CD4-positive, alpha-beta T cell treated with Interleukin-6 at 100 ng/mL for 8 hours (primary cell): ENCODE measurements at regions not wholly inside any gene's neighbourhood (a gene's known extent, or its start where the extent isn't known, plus 50 kb on each side); places are given as distances from the start of the nearest gene placed in this dataset.

Source experiments
- DNase-seq: peaks from one replicate; pipeline ENCODE4 v3.0.0-alpha.2; 2020; ENCODE audit warnings: mixed read lengths, low spot score

DNA sequence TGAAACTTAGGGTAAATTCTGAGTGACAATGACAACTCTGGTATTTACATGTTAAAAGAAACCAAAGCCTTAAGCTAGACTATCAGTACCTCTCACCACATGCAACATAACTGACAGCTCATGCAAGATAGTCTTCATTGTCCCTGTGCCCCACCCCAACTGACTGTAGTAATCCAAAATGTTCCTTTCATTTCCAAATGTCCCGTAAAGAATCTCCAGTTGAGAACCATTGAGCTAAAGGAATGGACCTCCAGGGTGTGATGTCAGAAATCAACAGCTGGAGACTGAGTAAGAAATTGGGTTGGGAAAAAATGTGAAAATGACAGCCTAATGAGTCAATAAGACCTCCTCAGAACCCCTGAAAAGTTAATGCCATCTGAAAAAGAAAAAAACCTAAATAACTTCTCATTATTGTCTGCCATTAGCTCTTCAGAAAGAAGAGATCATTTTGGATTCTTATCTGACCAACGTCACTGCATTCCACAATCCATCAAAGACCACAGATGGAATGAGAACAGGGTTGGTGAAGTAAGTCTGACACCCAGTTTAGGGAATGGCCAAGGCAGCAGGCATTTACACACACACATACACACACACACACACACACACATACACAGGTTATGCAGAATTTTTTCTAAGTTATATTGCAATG, 51.7 kb upstream of the ACVR2A start:
- no peak for DNase-seq

GRCh38 chr2:147790580-147790979, 54.2 kb upstream of the ACVR2A start:
- no peak for DNase-seq

GRCh38 chr2:147789720-147790119, 55.1 kb upstream of the ACVR2A start:
- DNase-seq: no peak

GRCh38 chr2:147789287-147789686, 55.5 kb upstream of the ACVR2A start:
- DNase-seq: no peak

DNA sequence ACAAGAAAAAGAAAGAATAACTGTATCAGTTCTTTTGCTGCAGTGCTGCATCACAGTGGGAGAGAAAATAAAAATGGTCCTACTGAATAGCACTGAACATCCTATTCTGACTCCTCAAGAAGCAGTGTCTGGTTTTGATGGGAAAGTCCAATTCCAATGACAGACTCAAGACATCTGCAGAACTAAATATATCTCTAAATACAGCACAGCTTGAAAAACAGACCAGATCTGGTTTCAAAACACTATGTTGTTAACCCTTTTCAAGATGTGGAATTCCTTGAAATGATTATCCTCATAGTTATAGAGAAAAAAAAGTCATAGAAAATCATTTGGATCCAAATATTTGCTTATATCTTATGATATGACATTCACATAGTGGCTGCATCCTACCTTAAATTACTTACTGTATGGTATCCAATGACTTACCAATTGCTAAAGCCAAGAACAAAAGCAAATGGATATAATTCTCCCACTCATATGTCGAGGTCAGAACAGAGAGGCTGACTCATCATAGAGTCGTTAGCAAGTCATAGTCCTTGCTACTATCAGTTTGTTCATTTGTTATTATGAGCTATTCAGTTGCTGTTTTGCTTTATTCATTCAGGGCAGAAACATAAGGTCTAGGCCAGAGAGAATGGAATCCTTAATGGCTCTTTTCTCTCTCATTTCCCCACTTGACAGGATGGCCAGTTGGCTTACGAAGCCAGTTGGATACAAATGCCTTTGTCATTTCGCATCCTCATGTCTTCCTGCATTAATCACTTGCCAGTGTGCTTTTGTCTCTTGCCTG, 62.5 kb upstream of the ACVR2A start:
- no peak for DNase-seq

GRCh38 chr2:147779440-147779839, 65.4 kb upstream of the ACVR2A start:
- no peak for DNase-seq

GRCh38 chr2:147777394-147777793, 67.4 kb upstream of the ACVR2A start:
- DNase-seq: no peak

DNA sequence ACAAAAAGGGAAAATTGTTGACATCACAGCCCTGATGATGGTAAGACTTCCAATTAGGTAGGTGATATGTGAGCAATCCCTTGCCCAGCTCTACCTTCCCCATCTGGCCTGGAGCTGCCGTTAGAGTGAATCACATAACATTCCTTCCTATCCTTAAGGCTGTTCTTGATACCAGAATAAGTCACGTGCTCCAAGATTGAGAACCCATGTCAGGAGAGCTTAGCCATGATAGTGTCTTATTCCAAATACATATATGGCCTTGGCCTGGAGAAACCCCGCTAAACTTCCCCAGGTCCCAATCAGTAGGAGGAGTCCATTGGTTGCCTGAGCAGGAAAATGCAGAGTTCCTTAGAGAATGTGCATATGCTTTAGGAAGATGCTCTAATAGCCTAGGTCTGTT, 70.0 kb upstream of the ACVR2A start:
- DNase-seq: no peak

DNA sequence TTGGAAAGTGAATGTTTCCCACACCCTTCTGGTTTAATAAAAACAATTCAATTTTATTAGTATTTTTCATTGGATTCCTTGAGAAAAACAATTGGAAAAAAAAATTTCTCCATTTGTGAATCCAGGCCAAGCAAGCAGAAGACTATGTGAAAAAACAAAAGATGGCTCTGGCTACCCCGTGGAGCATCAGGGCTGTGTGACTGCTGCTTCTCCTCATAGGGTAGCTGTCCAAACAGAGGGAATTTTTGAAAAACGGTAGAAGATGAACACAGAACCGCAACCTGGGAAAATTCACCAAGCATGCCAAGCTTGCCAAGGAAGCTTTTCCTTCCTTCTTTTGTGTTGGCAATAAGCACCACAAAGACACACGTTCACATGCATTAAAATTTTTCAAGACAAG, 71.3 kb upstream of the ACVR2A start:
- DNase-seq: no peak

DNA sequence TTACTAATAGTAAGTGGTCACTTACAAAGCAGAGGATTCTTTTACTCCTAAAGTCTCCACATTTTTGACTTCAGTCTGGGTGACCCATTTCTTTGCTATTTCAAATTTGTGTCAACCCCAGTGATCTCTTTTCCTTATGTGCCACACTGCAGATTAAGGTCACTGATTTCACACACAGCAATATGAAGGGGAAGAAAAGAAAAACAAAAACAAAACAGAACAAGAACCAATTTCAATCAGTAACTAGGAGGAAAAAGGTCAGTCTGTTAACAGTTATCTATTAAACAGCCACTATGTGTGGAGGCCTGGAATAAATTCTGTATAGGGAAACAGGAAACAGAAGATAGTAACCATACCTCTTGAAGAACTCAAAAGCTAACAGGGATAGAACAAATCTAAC, 72.0 kb upstream of the ACVR2A start:
- DNase-seq: no peak

DNA sequence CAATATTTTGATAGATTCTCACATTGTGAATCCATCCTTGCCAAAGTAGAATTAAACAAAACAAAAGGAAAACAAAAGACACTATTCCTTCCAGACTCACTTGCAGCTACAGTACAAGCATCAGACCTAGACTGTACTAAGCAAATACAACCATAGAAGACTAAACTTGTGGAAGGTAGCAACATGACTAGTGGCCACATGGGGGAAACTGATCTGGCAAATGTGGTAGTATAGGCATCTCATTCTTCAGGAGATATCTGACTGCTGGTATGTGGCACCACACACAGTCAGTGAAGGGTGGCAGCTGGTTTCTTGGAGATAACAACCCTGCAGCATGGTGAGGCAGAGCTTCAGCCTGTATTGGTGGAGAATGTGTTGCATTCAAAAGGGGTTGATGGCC, 81.0 kb upstream of the ACVR2A start:
- no peak for DNase-seq

DNA sequence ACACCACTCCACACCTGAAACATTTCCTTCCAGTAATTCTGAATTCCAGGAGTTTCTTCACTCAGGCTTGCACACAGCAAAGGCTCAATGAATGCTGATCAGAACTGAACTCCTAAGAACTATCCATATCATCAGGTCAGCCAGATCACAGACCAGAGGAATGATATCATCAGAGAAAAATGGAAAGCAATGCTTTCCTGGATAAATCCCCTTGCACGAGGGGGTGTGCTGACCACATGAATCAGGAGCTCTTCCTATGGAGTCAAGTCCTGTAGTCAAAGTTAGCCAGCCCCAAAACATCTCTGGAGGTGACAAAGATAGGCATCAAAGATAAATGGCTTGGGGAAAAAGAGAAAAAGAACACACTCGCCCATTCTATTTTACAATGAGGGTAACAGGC, 83.8 kb upstream of the ACVR2A start:
- DNase-seq: no peak

- DNase-seq: no peak
Measured at GRCh38 chr2:147759536-147759935, 85.3 kb upstream of the ACVR2A start.

DNA sequence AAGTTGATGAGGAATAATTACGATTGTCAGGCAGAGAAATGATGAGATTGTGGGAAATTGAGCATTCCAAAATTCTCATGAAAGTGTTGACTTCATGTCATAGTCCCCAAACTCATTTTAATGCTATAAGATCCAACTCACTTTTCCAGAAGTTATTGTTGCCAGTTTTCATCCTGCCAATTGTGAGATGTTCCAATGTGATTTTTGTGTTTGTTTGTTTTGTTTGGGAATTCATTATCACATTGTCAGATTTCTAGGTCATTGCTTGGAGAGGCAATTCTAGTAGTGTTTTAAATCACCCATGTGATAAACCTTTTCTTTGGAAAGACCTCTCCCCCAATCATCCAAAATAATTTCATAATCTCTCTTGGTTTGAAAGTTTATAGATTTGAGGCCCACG, 86.0 kb upstream of the ACVR2A start:
- DNase-seq: no peak

GRCh38 chr2:147756069-147756468, 88.8 kb upstream of the ACVR2A start:
- DNase-seq: no peak

- DNase-seq: no peak
Measured at GRCh38 chr2:147740211-147740927, 104.5 kb upstream of the ACVR2A start.

- no peak for DNase-seq
Measured at GRCh38 chr2:147739508-147739907, 105.3 kb upstream of the ACVR2A start.

DNA sequence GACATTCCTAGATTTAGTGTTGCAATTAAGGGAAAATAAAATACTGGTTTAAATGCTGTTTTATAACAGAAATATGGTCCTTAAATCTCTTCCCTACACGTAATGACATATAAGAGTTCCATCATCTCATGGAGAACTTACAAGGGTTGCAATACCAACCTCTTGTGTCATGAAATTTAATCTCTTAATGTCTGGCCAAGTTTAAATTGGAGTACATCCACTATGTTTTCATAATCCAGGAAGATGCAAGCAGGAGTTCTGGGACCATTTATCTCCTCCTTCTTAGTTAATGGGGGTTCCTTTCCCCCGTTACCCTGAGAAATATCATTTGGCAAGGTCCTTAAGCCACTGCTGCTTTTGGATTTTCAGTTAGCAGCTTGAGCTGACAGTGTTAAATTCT, 126.0 kb upstream of the ACVR2A start:
- DNase-seq: no peak

GRCh38 chr2:147716906-147717305, 127.9 kb upstream of the ACVR2A start:
- DNase-seq: no peak

- no peak for DNase-seq
Measured at GRCh38 chr2:147715807-147716206, 129.0 kb upstream of the ACVR2A start.

DNA sequence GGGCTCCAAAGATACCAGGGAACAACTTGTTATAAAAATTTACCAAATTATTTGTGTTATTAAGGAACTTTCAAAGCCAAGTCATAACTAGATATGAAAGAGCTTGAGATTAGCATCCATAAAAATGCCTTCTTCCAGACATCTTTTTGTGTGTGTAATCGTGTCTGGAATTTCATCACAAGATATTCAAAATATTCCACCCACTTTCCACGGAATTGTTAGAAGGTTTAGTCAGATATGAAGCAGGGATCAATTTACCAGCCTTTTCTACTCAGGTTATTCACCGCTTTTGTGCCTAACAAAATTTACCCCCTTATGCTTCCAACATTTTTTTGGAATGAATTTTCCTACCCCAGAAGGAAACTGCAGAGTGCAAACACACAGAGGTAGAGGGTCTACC, 130.2 kb upstream of the ACVR2A start:
- no peak for DNase-seq

DNA sequence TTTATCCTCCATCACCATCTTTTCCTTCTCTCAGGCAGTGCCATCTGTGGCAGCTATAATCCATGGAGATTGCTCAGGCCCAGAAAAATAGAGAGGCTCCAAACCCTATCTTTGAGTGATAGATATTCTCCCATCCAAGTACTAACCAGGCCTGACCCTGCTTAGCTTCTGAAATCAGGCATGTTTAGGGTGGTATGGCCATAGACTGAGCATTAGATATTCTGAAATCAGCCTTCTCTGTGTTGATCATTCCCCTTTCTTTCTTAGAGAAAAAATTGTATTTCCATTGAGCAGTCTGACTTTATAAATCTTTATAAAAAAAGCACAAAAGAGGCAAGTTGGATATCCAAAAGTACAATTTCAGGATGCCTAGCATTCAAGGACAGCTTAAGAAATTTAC, 131.5 kb upstream of the ACVR2A start:
- no peak for DNase-seq

DNA sequence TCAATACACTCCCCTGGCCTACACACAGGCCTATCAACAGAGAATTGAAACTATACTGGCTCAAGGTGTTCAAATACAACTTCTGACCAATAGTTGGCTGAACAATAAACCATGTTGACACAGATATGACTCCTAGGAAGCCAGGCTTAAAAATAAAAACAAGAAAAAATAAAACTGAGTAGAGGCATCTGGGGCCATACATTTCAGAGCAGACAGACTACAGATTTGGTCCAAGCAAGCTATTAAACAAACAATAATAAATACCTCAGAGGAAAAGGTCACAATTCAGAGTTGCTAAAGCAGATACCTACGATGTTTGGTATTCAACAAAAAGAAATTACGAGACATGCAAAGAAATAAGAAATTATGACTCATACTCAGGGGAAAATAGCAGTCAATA, 132.8 kb upstream of the ACVR2A start:
- no peak for DNase-seq
